CD4-positive, alpha-beta T cell treated with Interleukin-4 for 1 hour (primary cell): ENCODE measurements at regions not wholly inside any gene's neighbourhood (a gene's known extent, or its start where the extent isn't known, plus 50 kb on each side); places are given as distances from the start of the nearest gene placed in this dataset.

Source experiments
- DNase-seq, 2 donors: peaks; one replicate each; pipeline ENCODE4 v3.0.0-alpha.2; 2020 to 2022

- no peak for DNase-seq
Observed at GRCh38 chr3:70554170-70554569, 241.7 kb upstream of the MDFIC2 start.

DNA sequence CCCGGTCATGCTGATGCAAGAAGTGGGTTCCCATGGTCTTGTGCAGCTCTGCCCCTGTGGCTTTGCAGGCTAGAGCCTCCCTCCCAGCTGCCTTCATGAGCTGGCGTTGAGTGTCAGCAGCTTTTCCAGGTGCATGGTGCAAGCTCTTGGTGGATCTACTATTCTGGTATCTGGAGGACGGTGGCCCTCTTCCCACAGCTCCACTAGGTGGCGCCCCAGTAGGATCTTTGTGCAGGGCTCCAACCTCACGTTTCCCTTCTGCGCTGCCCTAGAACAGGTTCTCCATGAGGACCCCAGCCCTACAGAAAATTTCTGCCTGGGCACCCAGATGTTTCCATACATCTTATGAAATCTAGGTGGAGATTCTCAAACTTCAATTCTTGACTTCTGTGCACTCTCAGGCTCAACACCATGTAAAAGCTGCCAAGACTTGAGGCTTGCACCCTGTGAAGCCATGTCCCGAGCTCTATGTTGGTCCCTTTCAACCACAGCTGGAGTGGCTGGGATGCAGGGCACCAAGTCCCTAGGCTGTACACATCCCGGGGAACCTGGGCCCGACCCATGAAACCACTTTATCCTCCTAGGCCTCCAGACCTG, 238.4 kb upstream of the MDFIC2 start:
- peak; percentile 63 to 67 for DNase-seq

GRCh38 chr3:70546679-70547078, 234.2 kb upstream of the MDFIC2 start:
- DNase-seq: no peak

GRCh38 chr3:70543493-70543892, 231.1 kb upstream of the MDFIC2 start:
- DNase-seq: no peak

DNA sequence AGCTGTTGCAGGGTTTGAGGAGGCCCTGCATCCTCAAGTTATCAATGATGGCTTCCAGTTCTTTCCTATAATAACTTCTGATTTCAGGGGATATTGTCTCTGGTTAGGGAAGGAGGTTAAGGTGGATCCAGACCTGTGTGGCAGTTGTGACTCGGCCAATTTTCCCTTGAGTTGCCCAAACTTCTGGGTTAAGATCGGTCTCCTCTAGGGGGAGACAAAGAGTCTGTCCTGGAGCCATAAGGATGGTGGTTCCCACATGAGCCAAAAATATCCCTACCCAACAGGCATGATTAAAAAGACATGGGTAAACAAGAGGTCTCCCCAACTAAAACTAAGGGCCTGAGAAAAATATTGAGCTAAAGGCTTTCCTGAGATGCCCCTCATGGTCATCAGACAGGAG, 227.5 kb upstream of the MDFIC2 start:
- DNase-seq: no peak

- DNase-seq: no peak
Observed at GRCh38 chr3:70532806-70533205, 220.4 kb upstream of the MDFIC2 start.

DNA sequence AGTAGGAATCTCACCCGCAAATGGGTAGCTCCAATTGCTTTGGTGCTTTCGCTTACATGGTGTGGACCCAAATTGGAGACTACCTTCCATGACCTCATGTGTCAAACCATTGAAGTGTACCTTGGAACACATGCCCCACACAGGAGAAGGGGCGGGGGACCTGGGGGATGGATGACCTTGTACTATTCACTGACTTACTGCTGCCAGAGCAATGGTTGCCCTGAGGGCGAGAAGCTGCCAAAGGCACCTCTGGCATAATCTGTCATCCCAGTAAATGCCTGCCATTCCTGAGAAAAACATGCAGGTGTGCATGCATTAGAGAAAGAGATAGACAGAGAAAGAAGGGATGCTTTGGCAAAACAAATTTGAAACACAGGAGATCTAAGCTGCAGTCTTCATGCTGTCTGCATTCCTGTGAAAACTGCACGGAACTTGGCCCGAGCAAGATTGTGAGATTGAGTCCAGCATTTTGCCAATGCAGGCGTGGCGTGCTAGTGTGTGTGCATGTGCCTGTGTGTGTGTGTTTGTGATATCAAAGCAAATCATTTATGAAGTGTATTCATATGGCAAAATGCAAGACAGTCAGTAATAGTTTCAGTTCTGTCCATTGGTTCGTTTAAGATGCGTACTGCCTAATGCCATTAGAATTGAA, 219.5 kb upstream of the MDFIC2 start:
- no peak for DNase-seq

DNA sequence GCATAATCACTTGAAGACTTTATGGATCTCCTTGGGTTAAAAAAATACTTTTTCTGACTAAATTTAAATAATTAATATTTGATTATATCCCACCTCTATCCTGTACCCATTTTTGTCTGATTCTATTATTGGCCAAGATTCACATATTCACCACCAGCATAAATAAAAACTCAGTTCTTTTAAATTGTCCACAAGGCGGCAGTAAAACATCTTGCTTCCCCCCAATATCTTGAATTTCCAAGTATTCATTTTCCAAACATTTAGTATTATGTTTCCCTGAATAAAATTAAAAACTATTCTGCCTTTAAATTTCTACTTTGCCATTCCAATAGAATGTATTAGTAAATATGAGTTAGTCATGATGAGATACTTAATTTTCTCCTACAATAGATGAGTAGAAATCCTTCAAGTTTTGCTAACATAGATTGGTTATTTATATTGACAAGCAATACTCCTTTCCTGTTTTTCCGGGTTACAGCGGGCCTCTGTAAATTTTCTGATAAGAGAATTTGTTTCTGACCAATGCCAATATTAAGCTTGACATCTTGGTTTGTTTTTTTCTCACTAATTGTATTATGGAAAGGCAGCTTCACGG, 218.7 kb upstream of the MDFIC2 start:
- peak in 1 of 2 donors; percentile 5 for DNase-seq

DNA sequence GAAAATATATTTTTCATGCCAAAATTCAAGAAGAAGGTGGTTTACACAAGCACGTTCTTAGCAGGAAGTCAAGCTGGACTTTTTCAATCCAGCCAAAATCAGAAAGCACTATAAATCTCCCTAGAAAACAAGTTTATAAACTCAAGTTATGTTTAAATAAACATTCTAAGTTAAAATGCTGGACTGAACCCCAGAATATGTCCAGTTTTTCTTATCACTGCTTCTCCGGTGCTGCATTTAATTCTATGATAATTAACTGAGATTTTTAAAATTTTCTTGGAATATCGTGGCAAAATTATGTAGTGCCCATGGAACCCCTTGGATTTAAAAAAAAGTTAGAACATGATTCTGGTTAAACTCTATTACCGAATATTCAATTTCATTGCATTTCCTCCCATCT, 218.2 kb upstream of the MDFIC2 start:
- no peak for DNase-seq

GRCh38 chr3:70527026-70527425, 214.6 kb upstream of the MDFIC2 start:
- DNase-seq: no peak

GRCh38 chr3:70519913-70520659, 207.6 kb upstream of the MDFIC2 start:
- no peak for DNase-seq

- no peak for DNase-seq
Observed at GRCh38 chr3:70519026-70519425, 206.6 kb upstream of the MDFIC2 start.

DNA sequence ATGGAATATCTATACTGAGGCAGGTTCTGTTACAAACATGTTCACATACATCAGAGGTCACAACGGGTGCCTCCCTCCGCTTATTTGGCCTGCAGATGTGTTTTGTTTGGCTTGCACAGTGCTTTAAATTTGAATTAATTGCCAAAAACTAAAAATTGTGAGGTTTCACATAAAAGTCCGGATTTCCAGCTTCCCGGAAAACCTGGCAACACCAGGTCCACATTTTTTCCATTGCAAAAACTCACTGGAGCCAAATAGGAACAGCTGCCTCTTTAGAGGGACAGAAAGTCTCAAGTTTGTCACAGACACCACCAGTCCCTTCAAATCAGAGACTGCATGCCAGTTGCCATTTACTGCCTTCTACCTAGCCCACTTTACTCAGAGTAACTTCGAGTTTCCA, 205.9 kb upstream of the MDFIC2 start:
- DNase-seq: no peak

GRCh38 chr3:70517124-70517890, 204.9 kb upstream of the MDFIC2 start:
- no peak for DNase-seq

- DNase-seq: no peak
Observed at GRCh38 chr3:70516076-70516475, 203.6 kb upstream of the MDFIC2 start.

DNA sequence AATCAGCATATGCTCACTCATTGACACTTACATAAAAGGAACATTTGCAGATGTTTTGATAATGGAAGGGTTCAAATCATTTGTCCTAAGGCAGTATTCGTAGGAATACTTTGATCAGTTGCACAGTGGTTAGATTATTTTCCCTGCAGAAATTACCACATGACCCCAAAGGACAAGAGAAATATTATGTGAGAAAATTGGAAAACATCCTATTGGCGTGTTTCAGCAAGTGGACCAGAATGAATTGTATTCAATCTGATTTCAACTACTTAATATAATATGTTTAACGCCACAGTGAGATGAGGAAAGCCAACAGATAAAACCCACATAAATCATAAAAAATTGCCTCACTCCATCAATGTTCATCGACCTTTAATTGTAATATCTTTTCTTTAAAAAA, 195.0 kb upstream of the MDFIC2 start:
- no peak for DNase-seq

GRCh38 chr3:70506775-70507174, 194.3 kb upstream of the MDFIC2 start:
- no peak for DNase-seq

GRCh38 chr3:70501561-70501960, 189.1 kb upstream of the MDFIC2 start:
- no peak for DNase-seq

- DNase-seq: no peak
Observed at GRCh38 chr3:70488816-70489215, 176.4 kb upstream of the MDFIC2 start.

DNA sequence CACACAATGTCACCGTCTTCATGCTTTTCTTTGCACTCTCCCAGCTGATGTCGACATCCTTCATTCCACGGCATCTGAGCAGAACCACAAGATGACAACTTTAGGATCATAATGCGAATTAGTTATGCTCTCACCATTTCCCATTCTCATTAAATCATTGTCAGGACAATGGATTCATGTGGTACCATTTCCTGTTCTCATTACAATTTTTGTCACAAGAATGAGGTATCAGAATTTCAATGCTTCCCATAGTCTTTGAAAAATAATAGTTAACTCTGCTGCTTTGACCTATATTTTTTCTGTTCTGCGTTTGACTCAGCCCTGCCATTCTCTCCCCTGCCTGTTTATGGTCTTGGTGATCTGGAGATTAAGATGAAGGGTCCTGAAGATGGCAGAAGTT, 175.7 kb upstream of the MDFIC2 start:
- DNase-seq: no peak

DNA sequence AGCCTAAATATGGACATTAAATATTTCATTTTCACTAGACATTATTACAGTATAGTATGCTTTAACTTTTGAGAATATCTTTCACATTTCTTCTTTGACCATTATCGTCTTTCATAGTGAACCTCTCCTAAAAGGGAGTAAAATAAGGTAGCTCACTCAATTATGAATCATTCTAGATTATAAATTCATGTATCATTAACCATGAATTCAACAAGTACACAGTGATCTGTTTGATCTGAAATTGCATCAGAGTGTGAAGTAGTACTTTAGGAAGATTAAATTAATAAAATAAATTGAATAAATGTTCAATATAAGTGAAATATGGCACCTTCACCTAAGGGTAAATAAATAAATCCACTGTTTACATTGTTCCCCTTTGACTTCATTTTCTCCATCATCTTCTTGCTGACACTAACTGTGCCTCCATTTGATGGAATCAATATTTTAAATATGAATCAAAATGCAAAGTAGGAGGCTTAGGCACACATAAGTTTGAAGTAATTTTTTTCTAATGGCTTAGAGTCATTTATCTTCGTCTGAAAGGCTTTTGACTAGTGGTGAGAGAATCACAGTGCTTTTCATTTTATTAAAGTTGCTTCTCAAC, 174.1 kb upstream of the MDFIC2 start:
- no peak for DNase-seq

GRCh38 chr3:70476174-70476573, 163.7 kb upstream of the MDFIC2 start:
- no peak for DNase-seq
